Panc1 (cell line): ENCODE measurements at regions not wholly inside any gene's neighbourhood (a gene's known extent, or its start where the extent isn't known, plus 50 kb on each side); places are given as distances from the start of the nearest gene placed in this dataset.

Experiments
- POLR2AphosphoS5 ChIP-seq: IDR thresholded peaks from 2 replicates; pipeline ENCODE4 v1.6.1; 2012; ENCODE audit warnings: mild to moderate bottlenecking, low read depth, low read length, moderate library complexity
- SIN3A ChIP-seq: IDR thresholded peaks from 2 replicates; pipeline ENCODE4 v1.6.1; 2012; ENCODE audit warnings: low read depth, mild to moderate bottlenecking, low read length, moderate library complexity, borderline replicate concordance; ENCODE audit not compliant: insufficient read depth
- TCF7L2 ChIP-seq: IDR thresholded peaks from 2 replicates; pipeline ENCODE4 v1.6.1; 2011; ENCODE audit warnings: mild to moderate bottlenecking, low read depth, low read length, inconsistent platforms
- TF ChIP-seq, protein P1 (sequence below): fragments of 450-650 bp; IDR thresholded peaks from 2 replicates; pipeline ENCODE4 v1.5.1; 2017; ENCODE audit warnings: mild to moderate bottlenecking
- TF ChIP-seq, protein P2 (sequence below), 2 experiments: IDR thresholded peaks; 2 replicates each; pipeline ENCODE4 v1.6.1; 2011 to 2012; ENCODE audit warnings: low read depth in 2 of 2, control low read depth in 1 of 2, low read length in 1 of 2, mild to moderate bottlenecking in 1 of 2, moderate library complexity in 1 of 2; ENCODE audit not compliant: insufficient read depth in 1 of 2

DNA sequence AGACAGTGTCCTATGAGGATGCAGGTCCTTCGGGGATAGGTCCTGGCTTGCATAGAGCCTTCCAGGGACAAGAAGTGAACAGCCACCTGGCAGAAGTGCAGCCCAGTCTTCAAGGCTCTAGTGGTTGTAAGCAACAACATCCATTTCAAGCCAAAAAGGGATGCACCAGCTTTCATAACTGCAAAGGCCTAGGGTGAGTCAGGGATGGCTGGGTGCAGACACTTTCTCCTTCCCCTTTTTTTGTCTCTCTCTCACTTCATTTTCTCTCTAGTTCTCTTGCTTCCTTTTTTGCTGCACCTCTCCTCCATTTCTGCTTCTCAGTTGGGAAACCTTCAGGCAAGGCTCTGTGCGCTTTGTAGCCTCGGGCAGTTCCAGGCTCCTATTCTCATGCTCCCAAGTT, 196.2 kb upstream of the ZNF536 start:
- TF ChIP-seq, protein P1, sequence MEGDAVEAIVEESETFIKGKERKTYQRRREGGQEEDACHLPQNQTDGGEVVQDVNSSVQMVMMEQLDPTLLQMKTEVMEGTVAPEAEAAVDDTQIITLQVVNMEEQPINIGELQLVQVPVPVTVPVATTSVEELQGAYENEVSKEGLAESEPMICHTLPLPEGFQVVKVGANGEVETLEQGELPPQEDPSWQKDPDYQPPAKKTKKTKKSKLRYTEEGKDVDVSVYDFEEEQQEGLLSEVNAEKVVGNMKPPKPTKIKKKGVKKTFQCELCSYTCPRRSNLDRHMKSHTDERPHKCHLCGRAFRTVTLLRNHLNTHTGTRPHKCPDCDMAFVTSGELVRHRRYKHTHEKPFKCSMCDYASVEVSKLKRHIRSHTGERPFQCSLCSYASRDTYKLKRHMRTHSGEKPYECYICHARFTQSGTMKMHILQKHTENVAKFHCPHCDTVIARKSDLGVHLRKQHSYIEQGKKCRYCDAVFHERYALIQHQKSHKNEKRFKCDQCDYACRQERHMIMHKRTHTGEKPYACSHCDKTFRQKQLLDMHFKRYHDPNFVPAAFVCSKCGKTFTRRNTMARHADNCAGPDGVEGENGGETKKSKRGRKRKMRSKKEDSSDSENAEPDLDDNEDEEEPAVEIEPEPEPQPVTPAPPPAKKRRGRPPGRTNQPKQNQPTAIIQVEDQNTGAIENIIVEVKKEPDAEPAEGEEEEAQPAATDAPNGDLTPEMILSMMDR, result no peak
- TF ChIP-seq POLR2AphosphoS5 (no peak), TCF7L2 (no peak), SIN3A (no peak)
- TF ChIP-seq, protein P2, sequence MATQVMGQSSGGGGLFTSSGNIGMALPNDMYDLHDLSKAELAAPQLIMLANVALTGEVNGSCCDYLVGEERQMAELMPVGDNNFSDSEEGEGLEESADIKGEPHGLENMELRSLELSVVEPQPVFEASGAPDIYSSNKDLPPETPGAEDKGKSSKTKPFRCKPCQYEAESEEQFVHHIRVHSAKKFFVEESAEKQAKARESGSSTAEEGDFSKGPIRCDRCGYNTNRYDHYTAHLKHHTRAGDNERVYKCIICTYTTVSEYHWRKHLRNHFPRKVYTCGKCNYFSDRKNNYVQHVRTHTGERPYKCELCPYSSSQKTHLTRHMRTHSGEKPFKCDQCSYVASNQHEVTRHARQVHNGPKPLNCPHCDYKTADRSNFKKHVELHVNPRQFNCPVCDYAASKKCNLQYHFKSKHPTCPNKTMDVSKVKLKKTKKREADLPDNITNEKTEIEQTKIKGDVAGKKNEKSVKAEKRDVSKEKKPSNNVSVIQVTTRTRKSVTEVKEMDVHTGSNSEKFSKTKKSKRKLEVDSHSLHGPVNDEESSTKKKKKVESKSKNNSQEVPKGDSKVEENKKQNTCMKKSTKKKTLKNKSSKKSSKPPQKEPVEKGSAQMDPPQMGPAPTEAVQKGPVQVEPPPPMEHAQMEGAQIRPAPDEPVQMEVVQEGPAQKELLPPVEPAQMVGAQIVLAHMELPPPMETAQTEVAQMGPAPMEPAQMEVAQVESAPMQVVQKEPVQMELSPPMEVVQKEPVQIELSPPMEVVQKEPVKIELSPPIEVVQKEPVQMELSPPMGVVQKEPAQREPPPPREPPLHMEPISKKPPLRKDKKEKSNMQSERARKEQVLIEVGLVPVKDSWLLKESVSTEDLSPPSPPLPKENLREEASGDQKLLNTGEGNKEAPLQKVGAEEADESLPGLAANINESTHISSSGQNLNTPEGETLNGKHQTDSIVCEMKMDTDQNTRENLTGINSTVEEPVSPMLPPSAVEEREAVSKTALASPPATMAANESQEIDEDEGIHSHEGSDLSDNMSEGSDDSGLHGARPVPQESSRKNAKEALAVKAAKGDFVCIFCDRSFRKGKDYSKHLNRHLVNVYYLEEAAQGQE (IDR thresholded peaks at IDR 0.05; ENCODE audit: insufficient read depth in 1 of 2, low read depth in 2 of 2, low read length in 1 of 2), result no peak
